NCI-H69 (cell line): ENCODE measurements at regions not wholly inside any gene's neighbourhood (a gene's known extent, or its start where the extent isn't known, plus 50 kb on each side); places are given as distances from the start of the nearest gene placed in this dataset.
"Not testable (repeated sequence)": the region's sequence is repeated elsewhere in the genome, so short reads cannot be mapped to it uniquely, and the experiment has no call there.

Experiments
- DNase-seq: peaks from one replicate; lab custom pipeline; 2025; lab: John Stamatoyannopoulos, UW

DNA sequence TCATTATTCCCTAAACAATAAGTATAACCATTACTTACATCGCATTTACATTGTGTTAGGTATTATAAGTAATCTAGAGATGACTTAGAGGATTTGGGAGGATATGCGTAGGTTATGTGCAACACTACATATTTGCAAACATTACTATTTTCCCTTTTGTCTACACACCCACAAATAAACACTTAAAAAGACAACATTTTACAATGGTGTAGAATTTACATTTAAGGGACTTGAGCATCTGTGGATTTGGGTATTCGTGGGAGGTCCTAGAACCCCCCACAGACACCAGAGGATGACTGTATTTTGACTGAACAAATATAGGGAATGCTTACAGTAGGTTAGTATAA, 220.2 kb upstream of the MYO3A start:
- DNase-seq, result no peak

DNA sequence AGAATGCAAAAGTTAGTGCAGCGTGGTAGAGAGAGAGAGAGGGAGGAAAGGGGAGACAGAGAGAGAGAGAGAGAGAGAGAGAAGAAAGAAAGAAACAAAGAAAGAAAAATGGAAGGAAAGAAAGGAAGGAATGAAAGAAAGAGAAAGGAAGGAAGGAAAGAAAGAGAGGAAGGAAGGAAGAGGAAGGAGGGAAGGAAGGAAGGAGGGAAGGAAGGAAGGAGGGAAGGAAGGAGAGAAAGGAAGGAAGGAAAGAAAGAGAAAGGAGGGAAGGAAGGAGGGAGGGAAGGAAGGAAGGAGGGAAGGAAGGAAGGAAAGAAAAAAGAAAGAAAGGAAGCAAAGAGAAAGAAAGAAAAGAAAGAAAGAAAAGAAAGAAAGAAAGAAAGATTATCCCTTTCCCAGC, 209.8 kb upstream of the MYO3A start:
- no peak for DNase-seq

DNA sequence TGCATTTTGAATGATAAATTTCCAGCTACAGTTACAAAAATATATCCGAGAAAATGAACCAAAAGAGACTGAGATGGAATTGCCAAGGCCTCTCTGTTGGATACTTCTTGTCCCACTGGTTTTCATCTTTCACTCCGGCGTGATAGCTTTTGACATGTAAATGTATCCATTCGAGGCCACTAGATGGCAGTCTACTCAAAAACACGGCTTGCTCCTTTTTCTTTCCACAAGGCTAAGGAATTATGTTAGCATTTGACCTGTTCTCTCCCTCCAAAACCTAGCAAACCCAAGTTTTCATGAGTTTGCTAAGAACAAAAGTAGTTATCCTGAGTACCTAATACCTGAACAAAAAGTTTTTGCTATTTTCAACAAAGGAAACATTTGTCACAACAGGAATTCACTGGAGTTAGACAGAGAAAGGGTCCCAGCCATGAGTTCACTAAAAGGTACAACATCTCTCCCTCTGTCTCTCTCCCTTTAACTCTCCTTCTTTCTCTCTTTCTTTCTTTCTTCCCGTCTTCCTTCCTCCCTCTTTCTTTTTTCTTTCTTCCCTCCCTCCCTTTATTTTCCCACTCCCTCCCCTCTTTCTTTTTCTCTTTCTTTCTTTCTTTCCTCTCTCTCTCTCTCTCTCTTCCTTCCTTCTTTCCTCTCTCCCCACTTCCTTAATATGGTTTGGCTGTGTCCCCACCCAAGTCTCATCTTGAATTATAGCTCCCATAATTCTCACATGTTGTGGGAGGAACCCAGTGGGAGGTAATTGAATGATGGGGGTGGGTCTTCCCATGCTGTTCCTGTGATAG, 207.9 kb upstream of the MYO3A start:
- DNase-seq, result peak; percentile 83

DNA sequence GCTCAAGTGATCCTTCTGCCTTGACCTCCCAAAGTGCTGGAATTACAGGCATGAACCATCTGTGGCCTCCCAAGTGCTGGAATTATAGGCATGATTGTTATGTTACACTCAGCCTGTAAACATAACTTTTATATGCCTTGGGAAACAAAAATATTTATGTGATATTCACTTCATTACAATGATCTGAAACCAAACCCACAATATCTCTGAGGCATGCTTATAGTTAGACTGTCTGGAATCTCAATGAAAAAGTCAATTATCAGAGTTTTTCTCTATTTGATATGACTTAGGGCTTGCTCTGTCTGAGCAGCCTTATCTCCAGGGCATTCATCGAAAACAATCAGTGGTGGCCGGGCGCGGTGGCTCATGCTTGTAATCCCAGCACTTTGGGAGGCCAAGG, 195.3 kb upstream of the MYO3A start:
- DNase-seq, result no peak

DNA sequence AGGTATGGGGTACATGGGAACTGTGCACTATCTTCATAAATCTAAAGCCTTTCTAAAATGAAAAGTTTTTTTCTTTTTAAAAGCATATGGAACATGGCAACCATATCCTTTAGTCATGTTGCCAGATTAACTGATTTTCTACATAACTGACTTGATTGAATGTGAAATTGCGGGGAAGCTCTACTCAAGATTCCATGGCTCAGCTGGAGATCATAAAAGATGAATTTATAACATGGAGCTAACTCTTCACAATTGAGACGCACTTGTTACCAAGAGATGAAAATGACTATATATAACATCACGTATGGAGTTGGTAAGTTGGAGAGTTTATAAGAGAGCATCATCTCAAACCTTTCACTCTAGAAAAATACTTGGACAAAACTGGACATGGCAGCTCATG, 190.2 kb upstream of the MYO3A start:
- no peak for DNase-seq

DNA sequence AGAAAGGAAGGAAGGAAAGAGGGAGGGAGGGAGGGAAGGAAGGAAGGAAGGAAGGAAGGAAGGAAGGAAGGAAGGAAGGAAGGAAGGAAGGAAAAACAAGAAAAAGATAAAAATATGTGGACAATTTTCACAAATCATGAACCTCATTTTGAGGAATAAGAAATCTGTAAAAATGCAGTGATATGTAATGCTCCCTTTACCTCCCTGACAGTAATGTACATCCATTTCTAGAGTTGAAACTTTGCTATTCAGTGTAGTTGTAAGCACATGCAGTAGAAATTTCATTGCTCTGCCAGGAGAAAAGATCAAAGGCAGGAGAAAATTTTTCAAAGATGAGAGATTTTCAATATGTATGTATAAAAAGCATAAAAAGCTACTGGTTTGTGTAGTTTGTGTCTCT, 189.5 kb upstream of the MYO3A start:
- no peak for DNase-seq

DNA sequence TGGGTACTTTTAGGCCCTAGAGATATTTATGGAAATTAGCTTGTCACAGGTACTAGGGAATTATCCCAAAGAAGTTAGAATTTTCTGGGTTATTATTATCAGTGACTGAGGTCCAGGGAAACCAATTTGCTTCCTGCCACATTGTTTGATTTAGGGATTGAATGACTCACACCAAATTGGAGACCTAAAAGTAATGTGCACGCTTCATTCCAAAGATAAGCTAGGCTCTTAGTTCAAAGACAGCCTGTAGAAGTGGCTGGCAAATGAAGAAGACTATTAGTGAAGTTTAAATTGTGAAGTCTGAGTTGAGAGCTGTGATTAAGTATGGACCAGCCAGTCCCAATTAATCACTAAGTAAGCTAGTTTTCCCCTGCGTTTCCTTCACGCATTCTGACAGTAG, 188.1 kb upstream of the MYO3A start:
- DNase-seq, result peak; percentile 50

DNA sequence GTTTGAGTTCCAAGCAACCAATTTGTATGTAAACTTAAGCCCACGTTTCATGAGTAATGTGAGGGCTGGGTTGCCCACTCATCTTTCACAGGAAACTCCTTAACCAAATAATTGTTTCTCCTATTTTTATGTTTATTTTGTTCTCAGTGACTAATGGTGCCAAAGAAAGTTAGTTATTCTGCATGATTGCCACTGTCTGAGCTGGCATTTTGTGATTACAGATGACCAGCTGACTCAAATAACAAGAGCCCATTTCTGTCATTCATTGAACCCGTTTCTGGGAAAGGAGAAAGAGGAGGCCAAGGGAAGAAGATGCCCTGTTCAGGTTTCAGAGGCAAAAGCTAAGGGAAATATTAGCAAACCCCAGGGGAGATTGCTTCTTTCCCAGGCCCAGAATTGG, 186.9 kb upstream of the MYO3A start:
- DNase-seq, result peak; percentile 52

DNA sequence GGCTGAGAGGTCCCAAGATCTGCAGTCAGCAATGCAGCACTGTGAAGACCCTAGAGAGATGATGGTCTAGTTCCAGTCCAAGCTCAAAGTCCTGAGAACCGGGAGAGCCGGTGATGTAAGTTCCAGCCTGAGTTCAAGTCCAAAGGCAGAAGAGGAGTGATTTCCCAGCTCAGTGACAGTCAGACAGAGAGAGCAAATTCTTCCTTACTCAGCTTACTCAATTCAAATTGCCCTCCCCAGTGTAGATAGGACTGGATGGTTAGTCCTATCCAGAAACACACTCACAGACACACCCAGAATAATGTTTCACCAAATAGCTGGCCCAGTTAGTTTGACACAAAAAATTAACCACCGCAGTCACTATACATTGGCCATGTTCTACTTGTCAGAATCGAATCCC, 185.5 kb upstream of the MYO3A start:
- no peak for DNase-seq

DNA sequence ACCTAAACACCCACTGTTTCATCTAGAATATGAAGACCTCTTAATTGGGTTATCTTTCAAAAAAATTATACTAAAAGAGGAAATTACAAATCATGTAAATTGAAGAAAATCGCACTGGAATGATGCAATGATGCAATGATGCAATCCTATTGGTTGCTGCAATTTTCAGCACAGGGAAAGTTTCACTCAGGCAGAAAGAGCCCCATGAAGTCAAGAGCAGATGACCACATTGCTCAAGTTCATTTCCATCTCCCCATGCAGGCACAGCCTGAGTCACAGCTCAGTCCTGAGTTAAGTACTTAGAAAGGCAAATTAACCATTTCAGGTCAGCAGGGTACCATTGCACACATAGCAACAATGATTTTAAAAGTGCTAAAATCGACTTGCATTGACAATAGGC, 180.3 kb upstream of the MYO3A start:
- no peak for DNase-seq

DNA sequence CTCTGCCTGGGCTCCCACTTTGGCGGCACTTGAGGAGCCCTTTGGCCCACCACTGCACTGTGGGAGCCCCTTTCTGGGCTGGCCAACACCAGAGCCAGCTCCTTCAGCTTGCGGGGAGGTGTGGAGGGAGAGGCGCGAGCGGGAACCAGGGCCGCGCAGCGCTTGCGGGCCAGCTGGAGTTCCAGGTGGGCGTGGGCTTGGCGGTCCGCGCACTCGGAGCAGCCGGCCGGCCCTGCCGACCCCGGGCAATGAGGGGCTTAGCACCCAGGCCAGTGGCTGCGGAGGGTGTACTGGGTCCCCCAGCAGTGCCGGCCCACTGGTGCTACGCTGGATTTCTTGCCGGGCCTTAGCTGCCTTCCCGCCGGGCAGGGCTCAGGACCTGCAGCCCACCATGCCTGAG, 178.2 kb upstream of the MYO3A start:
- DNase-seq, result not testable (repeated sequence)

DNA sequence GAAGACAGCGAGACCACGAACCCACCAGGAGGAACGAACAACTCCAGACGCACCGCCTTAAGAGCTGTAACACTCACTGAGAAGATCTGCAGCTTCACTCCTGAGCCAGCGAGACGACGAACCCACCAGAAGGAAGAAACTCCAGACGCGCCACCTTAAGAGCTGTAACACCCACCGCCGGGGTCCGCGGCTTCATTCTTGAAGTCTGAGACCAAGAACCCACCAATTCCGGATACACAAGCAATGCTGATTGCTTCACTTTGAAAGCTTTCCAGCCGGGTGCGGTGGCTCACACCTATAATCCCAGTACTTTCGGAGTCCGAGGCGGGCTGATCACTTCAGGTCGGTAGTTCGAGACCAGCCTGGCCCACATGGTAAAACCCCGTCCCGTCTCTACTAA, 177.2 kb upstream of the MYO3A start:
- no peak for DNase-seq

DNA sequence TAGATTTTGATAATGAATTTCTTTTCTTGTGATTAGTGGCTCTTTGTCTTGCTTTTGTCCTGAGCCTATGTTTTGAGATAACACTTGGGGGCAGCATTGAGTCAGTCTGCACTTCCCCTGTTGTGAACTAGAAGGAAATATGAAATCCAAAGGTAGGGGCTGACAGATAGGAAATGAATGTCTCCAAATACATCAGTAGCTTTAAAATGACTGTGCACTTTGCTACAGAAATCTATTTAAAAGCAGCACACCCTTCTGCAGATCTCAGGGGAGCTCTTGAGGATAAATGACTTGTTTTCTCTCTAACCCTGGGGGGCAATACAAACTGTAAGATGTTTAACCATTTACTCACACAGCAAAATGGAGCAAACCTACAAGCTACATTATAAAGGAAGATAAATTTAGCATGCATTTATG, 176.0 kb upstream of the MYO3A start:
- DNase-seq, result peak; percentile 96

DNA sequence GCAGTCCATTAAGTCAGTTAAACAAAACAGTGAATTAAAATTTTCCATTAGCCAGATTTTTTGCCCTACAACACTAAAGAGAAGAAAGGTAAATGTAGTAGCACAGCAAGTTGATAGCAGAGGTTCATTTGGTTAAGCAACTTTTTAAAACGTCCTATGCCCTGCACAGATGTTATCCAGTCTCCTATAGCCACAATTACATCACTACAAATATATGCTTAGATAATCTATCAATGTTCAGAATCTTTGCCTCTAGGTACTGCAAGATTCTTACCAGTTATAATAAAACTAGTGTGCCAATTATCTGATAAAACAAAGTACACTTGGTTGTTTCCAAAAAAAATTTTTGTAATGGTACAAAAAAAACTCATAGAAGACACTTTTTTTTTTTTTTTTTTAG, 175.5 kb upstream of the MYO3A start:
- no peak for DNase-seq

DNA sequence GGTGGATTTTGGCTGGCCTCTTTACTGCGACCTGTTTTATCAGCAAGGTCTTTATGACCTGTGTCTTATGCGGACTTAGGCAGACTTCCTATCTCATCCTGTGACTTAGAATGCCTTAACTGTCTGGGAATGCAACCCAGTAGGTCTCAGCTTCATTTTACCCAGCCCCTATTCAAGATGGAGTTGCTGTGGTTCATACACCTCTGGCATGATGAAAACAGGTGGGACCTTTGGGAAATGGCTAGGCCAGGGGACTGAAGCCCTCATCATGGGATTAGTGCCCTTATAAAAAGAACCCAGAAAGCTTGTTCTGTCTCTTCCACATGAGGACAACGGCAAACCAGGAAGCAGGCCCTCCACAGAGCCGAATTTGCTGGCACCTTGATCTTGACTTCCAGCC, 172.1 kb upstream of the MYO3A start:
- DNase-seq, result no peak

DNA sequence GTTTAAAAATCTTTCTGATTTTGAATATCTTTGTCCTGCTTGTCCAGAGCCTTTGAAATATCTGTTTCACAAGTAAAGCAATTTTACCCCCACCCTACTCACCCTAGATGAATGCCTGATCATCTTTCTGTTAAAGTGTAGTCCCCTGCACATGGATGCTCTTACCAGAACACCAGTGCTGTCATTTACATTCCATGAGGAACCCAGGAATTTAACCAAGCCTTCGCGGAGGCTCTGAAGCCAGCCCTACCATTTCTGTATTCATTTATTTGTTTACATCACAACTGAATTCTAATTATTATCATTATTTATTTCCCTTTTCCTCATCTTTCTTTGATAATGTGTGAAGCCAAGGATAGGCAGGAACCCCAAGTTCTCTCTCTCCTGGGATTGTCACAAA, 167.8 kb upstream of the MYO3A start:
- peak; percentile 13 for DNase-seq

DNA sequence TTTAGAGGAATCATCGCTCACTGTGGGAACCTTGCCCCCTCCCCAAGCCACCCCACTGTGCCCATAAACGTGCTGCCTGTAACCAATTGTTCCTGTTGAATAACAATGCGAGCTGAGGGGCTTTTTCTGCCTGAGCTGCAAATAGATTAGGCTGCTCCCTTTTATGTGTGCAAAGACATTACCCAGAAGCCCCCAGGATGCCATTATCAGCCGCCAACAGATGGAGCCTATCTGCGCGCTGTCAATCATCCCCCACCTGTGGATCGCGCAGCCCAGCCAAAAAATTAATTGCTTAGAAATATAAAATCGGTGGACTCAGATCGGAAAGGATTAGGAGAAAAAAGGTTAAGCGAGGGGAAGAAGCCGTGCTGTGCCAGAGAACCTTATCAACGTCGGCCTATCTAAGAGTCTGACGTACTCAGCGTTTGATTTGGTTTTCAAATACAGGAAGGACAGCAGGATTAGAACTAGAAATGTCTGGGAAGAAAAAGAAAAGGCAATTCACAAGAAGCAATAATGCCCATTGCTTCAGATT, 167.3 kb upstream of the MYO3A start:
- DNase-seq, result peak; percentile 56

DNA sequence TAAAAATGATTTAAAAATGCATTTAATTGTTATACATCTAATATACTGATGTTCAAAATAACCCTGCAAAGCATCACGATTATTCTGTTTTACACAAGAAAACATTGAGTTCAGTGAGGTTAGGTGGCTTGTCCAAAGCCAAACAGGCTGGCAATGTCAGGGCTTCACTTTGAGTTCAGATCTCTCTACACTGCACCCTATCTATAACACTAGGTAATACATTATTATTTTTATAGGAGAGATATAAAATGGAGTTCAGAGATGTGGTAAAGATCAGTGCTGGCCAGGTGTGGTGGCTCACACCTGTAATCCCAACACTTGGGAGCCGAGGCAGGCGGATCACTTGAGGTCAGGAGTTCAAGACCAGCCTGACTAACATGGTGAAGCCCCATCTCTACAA, 165.9 kb upstream of the MYO3A start:
- peak; percentile 50 for DNase-seq

DNA sequence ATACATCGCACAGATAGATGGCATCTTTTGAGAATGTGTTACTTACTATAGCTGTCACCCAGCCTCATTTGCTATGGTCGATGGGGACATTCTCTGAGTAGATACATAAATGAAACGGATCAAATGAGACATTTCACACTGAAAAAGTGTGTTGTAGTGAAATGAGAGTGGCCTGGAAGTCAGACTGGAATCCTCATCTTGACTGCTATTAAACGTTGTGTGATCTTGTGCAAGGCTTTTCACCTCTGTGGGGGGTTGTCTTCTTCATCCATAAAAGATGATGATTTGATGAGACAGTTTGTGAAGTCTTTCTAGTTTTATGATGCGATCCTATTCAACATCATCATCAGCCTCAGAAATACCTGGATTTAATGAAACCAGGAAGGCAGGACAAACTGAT, 155.4 kb upstream of the MYO3A start:
- DNase-seq, result no peak

DNA sequence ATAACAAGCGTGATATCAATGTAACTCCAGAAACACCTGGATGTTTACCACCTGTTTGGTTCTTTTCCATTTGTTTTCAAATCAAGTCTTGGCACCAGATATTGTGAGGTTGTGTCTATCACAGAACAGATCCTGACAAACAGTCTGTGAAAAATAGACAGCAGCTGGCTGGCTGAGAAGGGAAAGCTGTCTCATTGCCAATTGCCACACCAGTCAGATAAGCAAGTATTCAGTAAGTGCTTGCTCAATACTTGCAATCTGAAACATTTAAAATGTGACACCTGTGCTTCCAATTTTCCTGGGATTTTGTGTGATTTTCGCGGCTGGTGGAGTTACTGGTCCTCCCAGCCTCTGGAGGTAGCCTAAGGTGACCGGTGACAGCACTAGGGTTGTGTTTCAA, 147.9 kb upstream of the MYO3A start:
- DNase-seq, result peak; percentile 17

DNA sequence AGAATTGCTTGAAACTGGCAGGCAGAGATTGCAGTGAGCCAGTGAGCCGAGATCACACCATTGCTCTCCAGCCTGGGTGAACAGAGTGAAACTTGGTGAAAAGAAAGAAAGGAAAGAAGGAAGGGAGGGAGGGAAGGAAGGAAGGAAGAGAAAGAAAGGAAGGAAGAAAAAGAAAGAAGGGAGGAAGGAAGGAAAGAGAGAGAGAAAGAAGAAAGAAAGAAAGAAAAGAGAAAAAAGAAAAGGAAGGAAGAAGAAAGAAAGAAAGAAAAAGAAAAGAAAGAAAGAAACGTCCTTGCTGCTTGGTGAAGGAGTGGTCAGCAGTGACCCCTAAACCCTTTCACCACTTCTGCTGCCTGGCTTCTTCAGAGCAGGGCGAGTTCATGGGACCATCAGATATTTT, 147.1 kb upstream of the MYO3A start:
- DNase-seq, result no peak

DNA sequence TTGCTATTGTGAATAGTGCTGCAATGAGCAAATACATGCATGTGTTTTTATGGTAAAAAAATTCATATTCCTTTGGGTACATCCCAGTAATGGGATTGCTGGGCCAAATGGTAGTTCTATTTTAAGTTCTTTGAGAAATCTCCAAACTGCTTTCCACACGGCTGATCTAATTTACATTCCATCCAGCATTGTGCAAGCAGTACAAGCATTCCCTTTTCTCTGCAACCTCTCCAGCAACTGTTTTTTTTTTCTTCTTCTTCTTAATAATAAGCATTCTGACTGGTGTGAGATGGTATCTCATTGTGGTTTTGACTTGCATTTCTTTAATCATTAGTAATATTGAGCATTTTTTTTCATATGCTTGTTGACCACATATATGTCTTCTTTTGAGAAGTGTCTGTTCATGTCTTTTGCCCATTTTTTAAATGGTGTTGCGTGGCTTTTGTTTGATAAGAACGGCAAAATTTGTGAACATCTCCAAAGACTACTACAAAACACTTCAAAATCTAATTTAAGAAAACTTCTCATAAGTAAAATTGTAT, 136.1 kb upstream of the MYO3A start:
- DNase-seq, result no peak

DNA sequence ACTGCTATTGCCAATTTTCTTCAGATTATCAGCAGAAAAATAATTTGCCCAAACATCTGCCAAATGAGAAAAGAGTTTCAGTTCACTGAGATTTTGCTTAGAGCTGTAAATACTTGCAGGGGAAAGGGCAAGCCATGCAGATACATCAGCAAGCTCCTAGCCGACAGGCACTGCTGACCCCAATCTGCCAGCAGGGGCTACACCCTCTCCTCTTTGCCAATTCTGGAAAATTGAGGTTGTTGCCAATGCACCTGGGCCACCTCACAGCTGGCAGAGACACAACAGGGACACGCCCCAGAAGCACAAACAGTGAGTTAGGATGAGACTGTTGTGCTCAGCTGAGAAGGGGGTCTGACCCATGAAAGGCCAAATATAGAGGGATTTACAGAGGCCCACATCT, 129.5 kb upstream of the MYO3A start:
- peak; percentile 95 for DNase-seq

DNA sequence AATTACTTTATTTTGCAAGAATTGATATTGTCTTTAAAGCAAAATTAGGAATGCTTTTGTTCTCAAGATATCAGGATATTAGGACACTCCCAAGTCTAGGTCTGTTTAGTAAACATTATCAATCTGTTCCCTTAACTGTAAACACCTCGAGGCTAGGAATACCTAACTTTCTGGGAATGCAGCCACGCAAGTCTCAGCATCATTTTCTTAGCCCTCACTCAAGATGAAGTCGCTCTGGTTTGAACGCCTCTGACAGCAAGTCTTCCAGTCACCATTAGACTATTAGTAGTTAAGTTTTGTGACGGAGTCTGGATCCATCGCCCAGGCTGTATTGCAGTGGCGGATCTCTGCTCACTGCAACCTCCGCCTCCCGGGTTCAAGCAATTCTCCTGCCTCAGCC, 128.0 kb upstream of the MYO3A start:
- DNase-seq, result peak; percentile 16
